ENCODE measurements at regions not wholly inside any gene's neighbourhood (a gene's known extent, or its start where the extent isn't known, plus 50 kb on each side); places are given as distances from the start of the nearest gene placed in this dataset.

GRCh38 chr3:46133285-46133684 is 74.8 kb downstream of the CCR1 start:
- no peak for DNase-seq (ENCODE audit: low spot score)

GRCh38 chr3:46132565-46132964 is 75.5 kb downstream of the CCR1 start:
- no peak for TF ChIP-seq CTCF (conservative IDR thresholded peaks at IDR 0.05; ENCODE audit: low read depth)
- POLR2A ChIA-PET (ENCODE audit: low non-redundant PET): no interaction called here
- DNase-seq (ENCODE audit: low spot score): no peak
- no peak overlapping the region for H3K27ac ChIP-seq
- CTCF ChIA-PET: interaction anchor here (0.9 kb wide), 1 partner anchor 8 kb away, joined by 7 read pairs; no protein-coding TSS in a partner anchor

More at GRCh38 chr3:46133285-46133684, 74.8 kb downstream of the CCR1 start:
- POLR2A ChIA-PET (ENCODE audit: low non-redundant PET): no interaction called here
- CTCF ChIA-PET: no interaction called here
- TF ChIP-seq CTCF (conservative IDR thresholded peaks at IDR 0.05; ENCODE audit: low read depth): no peak
- H3K27ac ChIP-seq: no peak overlapping the region

GRCh38 chr3:46131884-46132450 is 76.1 kb downstream of the CCR1 start:
- H3K27ac ChIP-seq: no peak overlapping the region
- no peak for TF ChIP-seq CTCF (conservative IDR thresholded peaks at IDR 0.05; ENCODE audit: low read depth)
- ChIA-PET CTCF (interaction anchor here (0.9 kb wide), 1 partner anchor 8 kb away, joined by 7 read pairs; no protein-coding TSS in a partner anchor), POLR2A (ENCODE audit: low non-redundant PET) (no interaction called here)
- DNase-seq (ENCODE audit: low spot score): no peak

GRCh38 chr3:46130631-46131310 is 77.3 kb downstream of the CCR1 start:
- POLR2A ChIA-PET (ENCODE audit: low non-redundant PET): no interaction called here
- H3K27ac ChIP-seq: no peak overlapping the region
- CTCF ChIA-PET: no interaction called here
- no peak for DNase-seq (ENCODE audit: low spot score)
- no peak for TF ChIP-seq CTCF (conservative IDR thresholded peaks at IDR 0.05; ENCODE audit: low read depth)

GRCh38 chr3:46129588-46130272 is 78.4 kb downstream of the CCR1 start:
- no peak overlapping the region for H3K27ac ChIP-seq
- ChIA-PET CTCF (no interaction called here), POLR2A (ENCODE audit: low non-redundant PET) (no interaction called here)
- DNase-seq (ENCODE audit: low spot score): no peak
- no peak for TF ChIP-seq CTCF (conservative IDR thresholded peaks at IDR 0.05; ENCODE audit: low read depth)

GRCh38 chr3:46127503-46127902 is 80.6 kb downstream of the CCR1 start:
- DNase-seq (ENCODE audit: low spot score): peak; percentile 50
- ChIA-PET CTCF (no interaction called here), POLR2A (ENCODE audit: low non-redundant PET) (no interaction called here)
- no peak for TF ChIP-seq CTCF (conservative IDR thresholded peaks at IDR 0.05; ENCODE audit: low read depth)
- H3K27ac ChIP-seq: peak overlapping the region; percentile 63

All from RWPE1 (cell line).